ENCODE measurements at regions not wholly inside any gene's neighbourhood (a gene's known extent, or its start where the extent isn't known, plus 50 kb on each side); places are given as distances from the start of the nearest gene placed in this dataset.

- no peak overlapping the region for H3K27ac ChIP-seq (replicated peaks)
- TF ChIP-seq POLR2AphosphoS5 (IDR thresholded peaks at IDR 0.05; ENCODE audit: low read depth) (no peak), REST (IDR thresholded peaks at IDR 0.05; ENCODE audit: insufficient replicate concordance, low read depth) (no peak), CTCF (IDR thresholded peaks at IDR 0.05; ENCODE audit: insufficient read depth, low read length) (no peak), SPI1 (IDR thresholded peaks at IDR 0.05; ENCODE audit: borderline replicate concordance, low read depth) (no peak), GABPA (IDR thresholded peaks at IDR 0.05; ENCODE audit: low read depth) (no peak)
- no peak for DNase-seq (ENCODE audit: low read depth in 1 of 2, low spot score in 1 of 2)
Observed at GRCh38 chr20:22063753-22064152, 358.3 kb downstream of the PAX1 start.

GRCh38 chr20:22062874-22063273 lies 357.4 kb downstream of the PAX1 start:
- peaks cover 2% of the 10 kb centered on the region for H3K27me3 ChIP-seq (ENCODE audit: insufficient read depth, poor library complexity, severe bottlenecking)
- no peak overlapping the region for H3K27ac ChIP-seq (replicated peaks)
- DNase-seq (ENCODE audit: low read depth in 1 of 2, low spot score in 1 of 2), result no peak
- H3K4me3 ChIP-seq (replicated peaks; ENCODE audit: insufficient read depth, low read length), result no peak overlapping the region
- no peak for TF ChIP-seq CTCF (IDR thresholded peaks at IDR 0.05; ENCODE audit: insufficient read depth, low read length)
- no peak for TF ChIP-seq SPI1 (IDR thresholded peaks at IDR 0.05; ENCODE audit: borderline replicate concordance, low read depth)
- TF ChIP-seq POLR2AphosphoS5 (IDR thresholded peaks at IDR 0.05; ENCODE audit: low read depth), result no peak
- TF ChIP-seq REST (IDR thresholded peaks at IDR 0.05; ENCODE audit: insufficient replicate concordance, low read depth), result no peak
- no peak for TF ChIP-seq GABPA (IDR thresholded peaks at IDR 0.05; ENCODE audit: low read depth)

More at GRCh38 chr20:22063753-22064152, 358.3 kb downstream of the PAX1 start:
- no peak overlapping the region for H3K4me3 ChIP-seq (replicated peaks; ENCODE audit: insufficient read depth, low read length)
- peaks cover 2% of the 10 kb centered on the region for H3K27me3 ChIP-seq (ENCODE audit: insufficient read depth, poor library complexity, severe bottlenecking)

GRCh38 chr20:22060610-22061009 lies 355.1 kb downstream of the PAX1 start:
- Histone ChIP-seq H3K27me3 (ENCODE audit: insufficient read depth, poor library complexity, severe bottlenecking) (peaks cover 2% of the 10 kb centered on the region), H3K27ac (replicated peaks) (no peak overlapping the region), H3K4me3 (replicated peaks; ENCODE audit: insufficient read depth, low read length) (no peak overlapping the region)
- DNase-seq (ENCODE audit: low read depth in 1 of 2, low spot score in 1 of 2), result no peak
- no peak for TF ChIP-seq GABPA (IDR thresholded peaks at IDR 0.05; ENCODE audit: low read depth)
- TF ChIP-seq POLR2AphosphoS5 (IDR thresholded peaks at IDR 0.05; ENCODE audit: low read depth), result no peak
- TF ChIP-seq CTCF (IDR thresholded peaks at IDR 0.05; ENCODE audit: insufficient read depth, low read length), result no peak
- no peak for TF ChIP-seq SPI1 (IDR thresholded peaks at IDR 0.05; ENCODE audit: borderline replicate concordance, low read depth)
- no peak for TF ChIP-seq REST (IDR thresholded peaks at IDR 0.05; ENCODE audit: insufficient replicate concordance, low read depth)

All from HL-60 (cell line).